NCI-H748 (cell line): ENCODE measurements at regions not wholly inside any gene's neighbourhood (a gene's known extent, or its start where the extent isn't known, plus 50 kb on each side); places are given as distances from the start of the nearest gene placed in this dataset.

Source experiments
- DNase-seq: peaks from one replicate; lab custom pipeline; 2025; ENCODE audit not compliant: unreplicated experiment; lab: John Stamatoyannopoulos, UW

- no peak for DNase-seq
Observed at GRCh38 chr3:43210049-43211027, 76.0 kb upstream of the SNRK start.

GRCh38 chr3:43207628-43208085, 78.7 kb upstream of the SNRK start:
- no peak for DNase-seq

GRCh38 chr3:43206632-43207031, 79.7 kb upstream of the SNRK start:
- DNase-seq = no peak

- no peak for DNase-seq
Observed at GRCh38 chr3:43206105-43206504, 80.2 kb upstream of the SNRK start.

- no peak for DNase-seq
Observed at GRCh38 chr3:43203022-43203421, 83.3 kb upstream of the SNRK start.

- DNase-seq = no peak
Observed at GRCh38 chr3:43201581-43201980, 84.8 kb upstream of the SNRK start.

GRCh38 chr3:43199645-43200306, 86.6 kb upstream of the SNRK start:
- DNase-seq = no peak

GRCh38 chr3:43198791-43199644, 87.3 kb upstream of the SNRK start:
- DNase-seq = no peak

GRCh38 chr3:43198301-43198700, 88.0 kb upstream of the SNRK start:
- DNase-seq = no peak

GRCh38 chr3:43197181-43197580, 89.2 kb upstream of the SNRK start:
- DNase-seq = no peak

- DNase-seq = no peak
Observed at GRCh38 chr3:43196721-43197120, 89.6 kb upstream of the SNRK start.

- no peak for DNase-seq
Observed at GRCh38 chr3:43195115-43195498, 89.2 kb upstream of the POMGNT2 start.

GRCh38 chr3:43194490-43195114, 88.7 kb upstream of the POMGNT2 start:
- DNase-seq = no peak

- no peak for DNase-seq
Observed at GRCh38 chr3:43194069-43194468, 88.2 kb upstream of the POMGNT2 start.

- DNase-seq = no peak
Observed at GRCh38 chr3:43192028-43192427, 86.1 kb upstream of the POMGNT2 start.

GRCh38 chr3:43191116-43191515, 85.2 kb upstream of the POMGNT2 start:
- no peak for DNase-seq

GRCh38 chr3:43190670-43191069, 84.8 kb upstream of the POMGNT2 start:
- DNase-seq = no peak

GRCh38 chr3:43187836-43188479, 82.1 kb upstream of the POMGNT2 start:
- no peak for DNase-seq

GRCh38 chr3:43185983-43186314, 80.1 kb upstream of the POMGNT2 start:
- no peak for DNase-seq

- no peak for DNase-seq
Observed at GRCh38 chr3:43185274-43185982, 79.5 kb upstream of the POMGNT2 start.
